Spleen (tissue), 7 donors: ENCODE measurements at regions not wholly inside any gene's neighbourhood (a gene's known extent, or its start where the extent isn't known, plus 50 kb on each side); places are given as distances from the start of the nearest gene placed in this dataset.

ENCODE experiments used
- CTCF ChIP-seq, 11 experiments: fragments of 200-600 bp in 7 of 11; fragments of 450-650 bp in 4 of 11; sonication (generic) in 4 of 11; IDR thresholded peaks in 8 of 11; conservative IDR thresholded peaks in 3 of 11; 1 replicate in 7 of 11; 2 replicates in 4 of 11; pipeline versions ENCODE4 v1.4.0 to v1.8.0; 2016 to 2021; ENCODE audit warnings: antibody characterized with exemption in 11 of 11, inconsistent platforms in 4 of 11, mild to moderate bottlenecking in 1 of 11
- POLR2A ChIP-seq, 3 donors: fragments of 450-650 bp; IDR thresholded peaks; one replicate each; pipeline ENCODE4 v1.5.1; 2017; ENCODE audit warnings: antibody characterized with exemption in 3 of 3, mild to moderate bottlenecking in 1 of 3
- POLR2AphosphoS5 ChIP-seq, 3 donors: sonication (generic); formaldehyde crosslinking; IDR thresholded peaks; one replicate each; pipeline ENCODE4 v1.5.1; 2017; ENCODE audit warnings: antibody characterized with exemption in 3 of 3
- donor health status: DM: no; HTN: no; CAD: no; lungs with moderate emphysema.
- donor health status: DM: no; HTN: no; CAD: no.
- donor health status: DM: no; HTN: no; CAD: no.

DNA sequence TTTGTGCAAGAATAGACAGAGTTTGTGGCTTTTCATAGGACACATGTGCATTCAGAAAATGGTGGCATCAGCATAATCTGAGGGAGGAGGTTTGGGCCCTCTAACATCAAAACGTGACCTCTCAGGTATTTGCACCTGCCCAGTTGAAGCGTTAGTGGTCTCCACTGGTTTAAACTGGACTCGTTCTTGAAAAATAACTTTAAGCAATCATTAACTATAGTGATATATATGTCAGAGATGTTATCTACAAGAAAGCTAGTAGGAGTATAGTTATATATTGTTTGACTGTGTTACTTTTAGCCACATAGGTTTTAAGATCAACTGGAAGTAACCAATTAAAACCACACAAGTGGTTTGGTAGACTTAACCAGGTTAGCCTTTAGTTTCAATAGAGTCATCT lies 607.4 kb downstream of the MAFB start:
- TF ChIP-seq POLR2AphosphoS5 (IDR thresholded peaks at IDR 0.05) (no peak), CTCF (IDR thresholded peaks at IDR 0.05 in 8 of 11, conservative IDR thresholded peaks at IDR 0.05 in 3 of 11) (no peak), POLR2A (IDR thresholded peaks at IDR 0.05) (no peak)
